Esophagus muscularis mucosa (tissue), 4 donors: ENCODE measurements at regions not wholly inside any gene's neighbourhood (a gene's known extent, or its start where the extent isn't known, plus 50 kb on each side); places are given as distances from the start of the nearest gene placed in this dataset.

Experiments
- EP300 ChIP-seq: sonication (generic); formaldehyde crosslinking; IDR thresholded peaks from one replicate; pipeline ENCODE4 v1.6.1; 2017; ENCODE audit warnings: antibody characterized with exemption
- POLR2AphosphoS5 ChIP-seq, 2 donors: sonication (generic); formaldehyde crosslinking; IDR thresholded peaks; one replicate each; pipeline ENCODE4 v1.6.1; 2017; ENCODE audit warnings: antibody characterized with exemption in 2 of 2
- TF ChIP-seq, protein P1 (sequence below), 3 experiments: fragments of 200-600 bp in 2 of 3; fragments of 450-650 bp in 1 of 3; sonication (generic) in 2 of 3; IDR thresholded peaks; one replicate each; pipeline ENCODE4 v1.5.1; 2017 to 2019; ENCODE audit warnings: antibody characterized with exemption in 3 of 3, mild to moderate bottlenecking in 2 of 3, moderate library complexity in 1 of 3

DNA sequence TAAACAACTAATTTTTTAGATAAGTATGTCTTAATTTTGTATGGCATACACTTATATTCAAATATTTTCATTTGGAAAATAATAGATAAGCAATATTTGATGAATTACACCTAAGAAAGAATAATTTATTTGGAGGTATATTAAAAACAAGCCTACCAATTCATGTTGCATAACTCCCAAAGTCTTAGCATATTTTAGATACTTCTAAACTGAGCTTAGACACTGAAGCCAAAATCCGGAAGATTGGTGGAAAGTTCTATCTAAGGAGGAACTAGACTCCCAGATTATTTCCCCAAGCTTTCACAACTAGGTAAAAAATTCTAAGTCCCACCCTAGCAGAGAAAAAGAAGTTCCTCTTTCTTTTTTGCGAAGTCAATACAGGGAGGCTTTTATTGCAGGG is 221.0 kb upstream of the MMADHC start:
- TF ChIP-seq, protein P1, sequence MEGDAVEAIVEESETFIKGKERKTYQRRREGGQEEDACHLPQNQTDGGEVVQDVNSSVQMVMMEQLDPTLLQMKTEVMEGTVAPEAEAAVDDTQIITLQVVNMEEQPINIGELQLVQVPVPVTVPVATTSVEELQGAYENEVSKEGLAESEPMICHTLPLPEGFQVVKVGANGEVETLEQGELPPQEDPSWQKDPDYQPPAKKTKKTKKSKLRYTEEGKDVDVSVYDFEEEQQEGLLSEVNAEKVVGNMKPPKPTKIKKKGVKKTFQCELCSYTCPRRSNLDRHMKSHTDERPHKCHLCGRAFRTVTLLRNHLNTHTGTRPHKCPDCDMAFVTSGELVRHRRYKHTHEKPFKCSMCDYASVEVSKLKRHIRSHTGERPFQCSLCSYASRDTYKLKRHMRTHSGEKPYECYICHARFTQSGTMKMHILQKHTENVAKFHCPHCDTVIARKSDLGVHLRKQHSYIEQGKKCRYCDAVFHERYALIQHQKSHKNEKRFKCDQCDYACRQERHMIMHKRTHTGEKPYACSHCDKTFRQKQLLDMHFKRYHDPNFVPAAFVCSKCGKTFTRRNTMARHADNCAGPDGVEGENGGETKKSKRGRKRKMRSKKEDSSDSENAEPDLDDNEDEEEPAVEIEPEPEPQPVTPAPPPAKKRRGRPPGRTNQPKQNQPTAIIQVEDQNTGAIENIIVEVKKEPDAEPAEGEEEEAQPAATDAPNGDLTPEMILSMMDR (IDR thresholded peaks at IDR 0.05) = no peak
- no peak for TF ChIP-seq EP300
- no peak for TF ChIP-seq POLR2AphosphoS5 (IDR thresholded peaks at IDR 0.05)
